ENCODE measurements at regions not wholly inside any gene's neighbourhood (a gene's known extent, or its start where the extent isn't known, plus 50 kb on each side); places are given as distances from the start of the nearest gene placed in this dataset.

- intact Hi-C loops (cut with micrococcal nuclease): no loop called here
Measured at GRCh38 chr10:25766213-25766612, 167.8 kb upstream of the MYO3A start.

GRCh38 chr10:25766687-25767221 is 167.3 kb upstream of the MYO3A start:
- Histone ChIP-seq H3K27ac (ENCODE audit: low read depth, low read length) (no peak overlapping the region), H3K36me3 (ENCODE audit: insufficient read depth, low read length) (no peaks in the 10 kb centered on the region), H3K27me3 (ENCODE audit: insufficient read depth, low read length) (no peaks in the 10 kb centered on the region), H3K4me3 (ENCODE audit: low read length in 2 of 2) (no peak overlapping the region), H3K9me3 (ENCODE audit: control insufficient read depth in 1 of 2, low read length in 2 of 2) (no peaks in the 10 kb centered on the region), H3K4me1 (ENCODE audit: insufficient read depth, low read length) (no peaks in the 10 kb centered on the region)
- Mint-ChIP-seq H3K4me3 (peak overlapping the region in 2 of 8 donors; percentile 30 to 46), H3K27me3 (peaks cover 4 to 13% of the 10 kb centered on the region in 2 donors), H3K36me3 (no peaks in the 10 kb centered on the region), H3K4me1 (no peaks in the 10 kb centered on the region), H3K27ac (peak overlapping the region in 1 of 7 donors; percentile 11), H3K9me3 (peaks cover 0 to 5% (median 0%) of the 10 kb centered on the region in 8 donors)
- ChIA-PET POLR2A (ENCODE audit: partially characterized antibody) (no interaction called here), CTCF (ENCODE audit: partially characterized antibody) (no interaction called here)
- DNase-seq: no peak
- intact Hi-C loops (cut with micrococcal nuclease): no loop called here

More at GRCh38 chr10:25766213-25766612, 167.8 kb upstream of the MYO3A start:
- Histone ChIP-seq H3K4me1 (ENCODE audit: insufficient read depth, low read length) (no peaks in the 10 kb centered on the region), H3K4me3 (ENCODE audit: low read length in 2 of 2) (no peak overlapping the region), H3K27me3 (ENCODE audit: insufficient read depth, low read length) (no peaks in the 10 kb centered on the region), H3K9me3 (ENCODE audit: control insufficient read depth in 1 of 2, low read length in 2 of 2) (no peaks in the 10 kb centered on the region), H3K36me3 (ENCODE audit: insufficient read depth, low read length) (no peaks in the 10 kb centered on the region), H3K27ac (ENCODE audit: low read depth, low read length) (no peak overlapping the region)
- Mint-ChIP-seq H3K36me3 (no peaks in the 10 kb centered on the region), H3K9me3 (peaks cover 0 to 5% (median 0%) of the 10 kb centered on the region in 8 donors), H3K4me1 (no peaks in the 10 kb centered on the region), H3K27ac (no peak overlapping the region), H3K27me3 (peaks cover 4 to 13% of the 10 kb centered on the region in 2 donors), H3K4me3 (no peak overlapping the region)
- POLR2A ChIA-PET (ENCODE audit: partially characterized antibody): no interaction called here
- CTCF ChIA-PET (ENCODE audit: partially characterized antibody): no interaction called here
- DNase-seq: no peak

GRCh38 chr10:25768167-25768566 is 165.9 kb upstream of the MYO3A start:
- H3K27me3 Mint-ChIP-seq: peaks cover 4 to 13% of the 10 kb centered on the region in 2 donors
- intact Hi-C loops (cut with micrococcal nuclease): no loop called here
- peaks cover 0 to 5% (median 0%) of the 10 kb centered on the region in 8 donors for H3K9me3 Mint-ChIP-seq
- POLR2A ChIA-PET (ENCODE audit: partially characterized antibody): no interaction called here
- H3K27ac Mint-ChIP-seq: no peak overlapping the region
- no peak overlapping the region for H3K4me3 ChIP-seq (ENCODE audit: low read length in 2 of 2)
- no peak overlapping the region for H3K4me3 Mint-ChIP-seq
- H3K27me3 ChIP-seq (ENCODE audit: insufficient read depth, low read length): no peaks in the 10 kb centered on the region
- no peaks in the 10 kb centered on the region for H3K9me3 ChIP-seq (ENCODE audit: control insufficient read depth in 1 of 2, low read length in 2 of 2)
- no peaks in the 10 kb centered on the region for H3K36me3 Mint-ChIP-seq
- H3K4me1 Mint-ChIP-seq: no peaks in the 10 kb centered on the region
- no peak for DNase-seq
- no peak overlapping the region for H3K27ac ChIP-seq (ENCODE audit: low read depth, low read length)
- no peaks in the 10 kb centered on the region for H3K36me3 ChIP-seq (ENCODE audit: insufficient read depth, low read length)
- CTCF ChIA-PET (ENCODE audit: partially characterized antibody): no interaction called here
- no peaks in the 10 kb centered on the region for H3K4me1 ChIP-seq (ENCODE audit: insufficient read depth, low read length)

GRCh38 chr10:25778646-25779045 is 155.4 kb upstream of the MYO3A start:
- Histone ChIP-seq H3K36me3 (ENCODE audit: insufficient read depth, low read length) (no peaks in the 10 kb centered on the region), H3K4me1 (ENCODE audit: insufficient read depth, low read length) (no peaks in the 10 kb centered on the region), H3K4me3 (ENCODE audit: low read length in 2 of 2) (no peak overlapping the region), H3K9me3 (ENCODE audit: control insufficient read depth in 1 of 2, low read length in 2 of 2) (no peaks in the 10 kb centered on the region), H3K27ac (ENCODE audit: low read depth, low read length) (no peak overlapping the region), H3K27me3 (ENCODE audit: insufficient read depth, low read length) (no peaks in the 10 kb centered on the region)
- no peak overlapping the region for H3K4me3 Mint-ChIP-seq
- H3K36me3 Mint-ChIP-seq: no peaks in the 10 kb centered on the region
- H3K27ac Mint-ChIP-seq: no peak overlapping the region
- POLR2A ChIA-PET (ENCODE audit: partially characterized antibody): no interaction called here
- CTCF ChIA-PET (ENCODE audit: partially characterized antibody): no interaction called here
- H3K4me1 Mint-ChIP-seq: no peaks in the 10 kb centered on the region
- intact Hi-C loops (cut with micrococcal nuclease): no loop called here
- H3K9me3 Mint-ChIP-seq: peaks cover 0 to 6% (median 0%) of the 10 kb centered on the region in 8 donors
- DNase-seq: no peak
- peaks cover 0 to 2% of the 10 kb centered on the region in 2 donors for H3K27me3 Mint-ChIP-seq

- CTCF ChIA-PET (ENCODE audit: partially characterized antibody): no interaction called here
- intact Hi-C loops (cut with micrococcal nuclease): no loop called here
- H3K9me3 Mint-ChIP-seq: peaks cover 0 to 3% (median under 1%) of the 10 kb centered on the region in 8 donors
Measured at GRCh38 chr10:25786161-25786560, 147.9 kb upstream of the MYO3A start.

GRCh38 chr10:25786899-25787298 is 147.1 kb upstream of the MYO3A start:
- no peak for DNase-seq
- POLR2A ChIA-PET (ENCODE audit: partially characterized antibody): no interaction called here

More at GRCh38 chr10:25786161-25786560, 147.9 kb upstream of the MYO3A start:
- H3K4me3 ChIP-seq (ENCODE audit: low read length in 2 of 2): no peak overlapping the region
- H3K27me3 ChIP-seq (ENCODE audit: insufficient read depth, low read length): no peaks in the 10 kb centered on the region
- Mint-ChIP-seq H3K4me1 (no peaks in the 10 kb centered on the region), H3K36me3 (no peaks in the 10 kb centered on the region), H3K27ac (no peak overlapping the region), H3K27me3 (peaks cover 0 to 2% of the 10 kb centered on the region in 2 donors), H3K4me3 (no peak overlapping the region)
- no peak overlapping the region for H3K27ac ChIP-seq (ENCODE audit: low read depth, low read length)
- H3K9me3 ChIP-seq (ENCODE audit: control insufficient read depth in 1 of 2, low read length in 2 of 2): no peaks in the 10 kb centered on the region
- no peaks in the 10 kb centered on the region for H3K36me3 ChIP-seq (ENCODE audit: insufficient read depth, low read length)
- DNase-seq: no peak
- POLR2A ChIA-PET (ENCODE audit: partially characterized antibody): no interaction called here
- H3K4me1 ChIP-seq (ENCODE audit: insufficient read depth, low read length): no peaks in the 10 kb centered on the region

GRCh38 chr10:25797888-25798429 is 136.1 kb upstream of the MYO3A start:
- no peak overlapping the region for H3K4me3 ChIP-seq (ENCODE audit: low read length in 2 of 2)
- Mint-ChIP-seq H3K36me3 (no peaks in the 10 kb centered on the region), H3K4me3 (no peak overlapping the region), H3K27me3 (no peaks in the 10 kb centered on the region), H3K9me3 (peaks cover 0 to 8% (median 0%) of the 10 kb centered on the region in 8 donors), H3K4me1 (no peaks in the 10 kb centered on the region), H3K27ac (no peak overlapping the region)
- POLR2A ChIA-PET (ENCODE audit: partially characterized antibody): no interaction called here
- no peaks in the 10 kb centered on the region for H3K36me3 ChIP-seq (ENCODE audit: insufficient read depth, low read length)
- no peaks in the 10 kb centered on the region for H3K9me3 ChIP-seq (ENCODE audit: control insufficient read depth in 1 of 2, low read length in 2 of 2)
- no peaks in the 10 kb centered on the region for H3K4me1 ChIP-seq (ENCODE audit: insufficient read depth, low read length)
- CTCF ChIA-PET (ENCODE audit: partially characterized antibody): no interaction called here
- DNase-seq: no peak
- intact Hi-C loops (cut with micrococcal nuclease): no loop called here
- H3K27me3 ChIP-seq (ENCODE audit: insufficient read depth, low read length): no peaks in the 10 kb centered on the region
- no peak overlapping the region for H3K27ac ChIP-seq (ENCODE audit: low read depth, low read length)

More at GRCh38 chr10:25786899-25787298, 147.1 kb upstream of the MYO3A start:
- Mint-ChIP-seq H3K4me1 (no peaks in the 10 kb centered on the region), H3K27me3 (peaks cover 0 to 2% of the 10 kb centered on the region in 2 donors), H3K36me3 (no peaks in the 10 kb centered on the region), H3K27ac (no peak overlapping the region), H3K9me3 (peaks cover 0 to 3% (median under 1%) of the 10 kb centered on the region in 8 donors), H3K4me3 (no peak overlapping the region)
- Histone ChIP-seq H3K27ac (ENCODE audit: low read depth, low read length) (no peak overlapping the region), H3K4me3 (ENCODE audit: low read length in 2 of 2) (no peak overlapping the region), H3K4me1 (ENCODE audit: insufficient read depth, low read length) (no peaks in the 10 kb centered on the region), H3K9me3 (ENCODE audit: control insufficient read depth in 1 of 2, low read length in 2 of 2) (no peaks in the 10 kb centered on the region), H3K36me3 (ENCODE audit: insufficient read depth, low read length) (no peaks in the 10 kb centered on the region), H3K27me3 (ENCODE audit: insufficient read depth, low read length) (no peaks in the 10 kb centered on the region)
- CTCF ChIA-PET (ENCODE audit: partially characterized antibody): no interaction called here
- intact Hi-C loops (cut with micrococcal nuclease): no loop called here
